HG02623 (cell line): ENCODE measurements at regions not wholly inside any gene's neighbourhood (a gene's known extent, or its start where the extent isn't known, plus 50 kb on each side); places are given as distances from the start of the nearest gene placed in this dataset.
"Not testable (repeated sequence)": the region's sequence is repeated elsewhere in the genome, so short reads cannot be mapped to it uniquely, and the experiment has no call there.

Experiments
- ATAC-seq: cut with Tn5 transposase; IDR thresholded peaks from one replicate; pipeline ENCODE4 v1.9.1; 2021; ENCODE audit warnings: moderate library complexity; ENCODE audit not compliant: unreplicated experiment

DNA sequence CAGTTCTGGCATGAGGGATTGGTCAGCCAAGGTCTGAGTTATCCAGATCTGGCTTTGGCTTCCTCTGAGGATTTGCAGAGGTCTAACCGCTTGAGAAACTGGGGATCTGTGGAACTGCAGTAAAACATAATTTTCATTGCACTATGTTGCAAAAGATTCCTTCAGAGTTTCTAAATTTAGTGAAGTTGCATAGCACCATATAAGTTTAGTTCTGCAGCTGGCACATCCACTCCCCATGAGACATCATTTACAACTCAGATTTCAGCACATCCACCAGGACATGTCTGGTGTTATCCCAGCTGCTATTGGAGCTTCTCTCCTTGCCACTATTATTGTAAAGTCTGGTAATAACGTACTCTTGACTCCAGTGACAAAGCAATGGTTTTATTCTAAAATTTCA, 181.5 kb downstream of the CWF19L2 start:
- no peak for ATAC-seq

DNA sequence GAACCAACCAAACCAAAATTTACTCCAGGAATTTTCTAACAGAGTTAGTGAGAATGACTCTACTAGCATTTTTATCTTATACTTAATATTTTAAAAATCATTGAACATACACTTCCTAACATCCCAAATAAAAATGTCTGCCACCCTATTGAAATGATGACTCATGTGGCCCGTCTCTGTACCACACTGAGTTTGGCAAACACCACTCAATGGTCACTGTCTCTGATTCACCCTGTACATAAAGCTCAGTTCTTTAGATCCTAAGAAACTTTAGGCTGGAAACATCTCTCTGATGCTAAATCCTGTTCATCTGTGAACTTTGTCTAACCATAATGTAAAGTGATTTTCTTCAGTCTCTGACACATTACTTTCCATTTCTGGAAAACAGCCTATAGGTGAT, 182.0 kb downstream of the CWF19L2 start:
- no peak for ATAC-seq

DNA sequence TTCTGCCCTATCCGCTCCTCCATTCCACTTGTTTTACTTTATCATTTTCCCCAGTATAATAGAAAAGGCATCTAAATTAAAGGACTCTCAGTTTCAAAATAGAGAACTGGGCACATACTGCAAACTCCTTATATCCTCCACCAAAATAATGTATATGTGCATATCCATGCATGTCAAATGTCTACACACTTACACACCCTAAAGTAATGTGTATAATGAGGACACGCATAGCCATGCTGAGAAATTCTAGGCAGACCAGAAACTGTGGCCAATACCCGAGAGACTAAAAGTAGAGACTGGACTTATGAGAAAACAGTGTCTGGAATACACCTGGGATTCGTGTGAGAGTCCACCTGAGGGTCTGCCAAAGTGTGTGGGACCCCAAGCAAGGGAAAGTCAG, 183.5 kb downstream of the CWF19L2 start:
- ATAC-seq: no peak

DNA sequence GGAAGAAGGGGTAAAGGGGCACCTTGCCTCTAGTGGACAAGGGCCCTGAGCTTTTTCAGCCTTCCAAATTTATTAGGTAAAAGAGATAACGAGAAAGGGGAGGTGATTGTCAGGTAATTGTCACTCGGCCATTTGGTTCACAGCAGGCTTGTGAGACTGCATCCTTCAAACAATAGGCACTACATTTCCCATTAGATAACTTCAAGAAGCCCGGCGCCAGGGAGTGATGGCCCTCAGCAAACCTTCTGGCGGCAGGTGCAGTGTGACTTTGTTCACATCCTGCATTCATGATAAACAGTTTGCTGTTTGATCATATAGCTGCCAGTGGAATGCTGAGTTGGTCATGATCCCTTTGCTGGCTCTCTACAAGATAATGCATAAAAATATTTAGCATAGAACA, 185.1 kb downstream of the CWF19L2 start:
- ATAC-seq: no peak

DNA sequence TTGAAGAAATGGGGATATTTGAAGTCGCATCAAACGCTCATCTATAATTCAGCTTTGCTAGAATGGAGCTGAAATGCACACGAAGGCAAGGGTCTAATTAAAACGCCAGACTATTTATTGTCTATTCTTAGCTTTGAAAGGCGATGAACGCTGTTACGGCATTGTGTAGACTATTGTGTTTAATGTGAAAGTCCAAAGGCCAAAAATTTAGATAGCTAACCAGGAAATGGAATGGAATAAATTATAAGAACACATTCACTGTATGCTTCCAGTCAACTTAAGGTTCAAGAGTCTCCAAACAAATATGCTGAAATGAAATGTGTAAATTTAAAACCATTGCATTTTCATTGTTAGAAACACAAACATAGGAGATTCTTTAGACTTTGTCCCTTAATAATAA, 186.2 kb downstream of the CWF19L2 start:
- no peak for ATAC-seq

DNA sequence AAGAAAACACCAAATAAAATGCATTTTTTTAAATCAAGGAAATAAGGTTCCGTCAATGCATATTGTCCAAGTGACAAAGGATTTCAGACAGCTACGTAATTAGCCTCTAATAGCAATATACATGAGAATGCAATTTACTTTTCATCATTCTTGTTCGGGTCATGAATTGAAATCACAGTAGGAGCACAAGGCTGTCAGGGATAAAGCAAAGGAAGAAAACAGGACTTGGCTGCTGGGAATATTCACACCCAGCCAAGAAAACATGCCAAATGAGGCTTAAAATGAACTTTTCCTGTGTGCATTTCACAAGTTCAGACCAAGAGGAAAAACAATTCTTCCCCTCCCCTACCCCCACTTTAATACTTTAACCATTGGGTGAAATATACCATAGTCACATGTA, 188.6 kb downstream of the CWF19L2 start:
- ATAC-seq: no peak

DNA sequence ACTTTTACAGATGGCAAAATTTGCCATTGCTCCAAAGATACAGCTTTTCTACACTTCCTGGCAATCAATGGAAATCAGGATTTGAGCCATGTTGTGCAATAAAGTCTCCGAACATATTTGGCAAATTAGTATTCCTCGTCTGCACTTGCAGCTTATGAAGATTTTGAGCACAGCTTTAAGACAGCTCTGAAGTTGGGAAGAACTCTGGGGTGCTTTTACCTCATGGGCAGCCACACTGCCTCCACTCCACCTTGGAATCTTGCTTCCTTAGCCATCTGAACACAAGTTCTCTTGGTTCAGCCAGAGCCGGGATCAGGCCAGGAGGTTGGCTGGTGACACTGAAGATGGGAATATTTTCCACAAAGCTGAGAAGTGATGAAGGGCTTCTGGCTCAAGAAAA, 191.2 kb downstream of the CWF19L2 start:
- no peak for ATAC-seq

DNA sequence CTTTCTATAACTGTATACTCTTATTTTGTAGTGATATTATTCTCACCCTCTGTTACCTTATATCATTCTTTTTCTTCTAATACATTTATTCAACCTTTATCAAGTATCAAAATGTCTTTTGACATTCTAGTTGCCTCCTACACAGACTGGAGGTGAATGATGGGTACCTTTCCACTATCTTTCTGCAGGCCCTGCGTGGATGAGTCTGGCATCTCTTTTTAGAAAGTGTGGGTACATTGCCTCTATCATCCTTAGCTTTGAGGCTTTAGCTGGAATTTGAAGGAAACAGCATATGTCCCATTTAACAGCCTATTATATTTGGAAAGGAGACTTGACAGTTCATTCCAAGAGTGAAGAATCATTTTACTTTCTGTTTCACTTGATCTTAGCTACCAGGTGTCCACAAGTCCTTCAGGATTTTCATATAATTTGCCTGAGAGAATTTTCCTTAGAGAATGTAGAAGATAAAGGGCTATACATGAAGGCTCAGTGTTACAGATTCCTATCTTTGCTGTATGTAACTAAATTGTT, 192.0 kb downstream of the CWF19L2 start:
- ATAC-seq: no peak

DNA sequence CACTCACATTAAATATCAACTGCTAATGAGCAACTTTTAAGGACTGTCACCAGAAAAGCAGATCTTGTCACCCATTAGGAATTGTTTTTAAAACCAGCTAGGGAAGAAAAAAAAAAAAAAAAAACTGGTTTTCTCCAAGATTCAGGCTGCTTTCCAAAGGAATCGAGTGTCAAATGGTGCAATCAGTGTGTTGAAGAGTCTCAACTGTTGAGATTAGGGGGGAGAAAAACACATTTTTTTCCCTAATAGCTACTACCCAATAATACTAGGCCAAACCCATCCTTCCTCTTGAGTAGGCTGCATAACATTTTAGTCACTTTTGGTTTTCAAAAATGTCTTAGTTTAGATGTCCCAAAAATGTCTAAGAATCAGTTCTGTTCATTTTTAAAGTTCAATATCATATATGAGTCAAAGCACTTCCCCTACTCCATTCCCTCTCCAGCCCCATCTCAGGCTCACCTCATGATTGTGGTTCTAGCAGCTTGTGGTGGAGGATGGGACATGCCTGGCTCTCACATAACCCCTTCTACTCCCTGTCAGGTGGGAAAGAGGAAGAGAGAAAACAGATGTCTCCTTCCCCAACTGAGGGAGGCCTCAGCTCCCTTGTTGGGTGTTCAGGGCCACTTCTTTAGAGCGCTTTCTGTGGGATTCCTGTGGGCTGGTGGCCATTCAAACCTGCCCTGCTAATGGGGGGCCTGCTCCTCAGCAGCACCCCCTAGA, 193.6 kb downstream of the CWF19L2 start:
- ATAC-seq: peak; percentile 67

DNA sequence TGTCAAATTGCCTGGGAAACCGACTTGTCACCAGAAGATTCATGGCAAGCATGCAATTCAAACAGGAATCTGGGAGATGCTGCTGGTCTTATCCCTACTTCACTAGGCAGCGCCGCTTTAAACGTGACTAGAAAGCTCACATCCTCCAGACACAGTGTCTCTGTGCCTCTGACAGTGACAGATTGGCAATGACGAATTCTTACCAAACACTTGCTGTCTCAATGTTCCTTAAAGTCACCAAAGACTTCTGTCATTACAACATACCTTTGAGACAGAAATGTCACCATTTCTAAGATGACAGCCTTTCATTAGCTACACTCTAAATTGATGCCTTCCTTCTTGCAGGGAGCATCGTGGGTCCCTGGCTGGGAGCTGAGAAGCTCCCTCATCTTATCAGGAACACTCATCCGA, 197.8 kb downstream of the CWF19L2 start:
- ATAC-seq: no peak

DNA sequence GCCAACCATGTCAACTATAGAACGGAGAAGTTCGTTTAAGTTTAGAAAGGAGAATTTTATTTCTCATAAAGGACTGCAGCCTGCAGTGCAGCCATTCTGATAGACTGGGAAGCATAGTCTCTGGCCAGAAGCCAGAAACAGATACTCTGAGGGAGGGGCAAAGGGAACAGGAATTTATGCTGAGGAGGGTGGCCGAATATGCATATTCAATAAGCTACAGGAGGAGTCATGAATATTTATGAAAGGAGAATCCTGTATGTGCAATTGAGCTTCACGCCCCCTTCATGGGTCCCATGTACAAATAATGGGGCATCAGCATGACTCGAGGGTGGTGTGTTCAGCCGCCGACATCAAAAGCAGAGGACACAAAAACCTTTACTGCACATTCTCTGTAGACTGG, 199.9 kb downstream of the CWF19L2 start:
- ATAC-seq: no peak

DNA sequence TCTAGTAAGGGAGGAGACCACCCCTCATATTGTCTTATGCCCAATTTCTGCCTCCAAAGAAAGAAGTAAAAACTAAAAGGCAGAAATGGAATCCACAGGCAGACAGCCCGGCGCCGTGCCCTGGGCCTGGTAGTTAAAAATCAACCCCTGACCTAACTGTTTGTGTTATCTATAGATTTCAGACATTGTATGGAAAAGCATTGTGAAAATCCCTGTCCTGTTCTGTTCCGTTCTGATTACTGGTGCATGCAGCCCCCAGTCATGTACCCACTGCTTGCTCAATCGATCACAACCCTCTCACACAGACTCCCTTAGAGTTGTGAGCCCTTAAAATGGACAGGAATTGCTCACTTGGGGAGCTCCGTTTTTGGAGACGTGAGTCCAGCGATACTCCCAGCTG, 204.0 kb downstream of the CWF19L2 start:
- not testable (repeated sequence) for ATAC-seq

DNA sequence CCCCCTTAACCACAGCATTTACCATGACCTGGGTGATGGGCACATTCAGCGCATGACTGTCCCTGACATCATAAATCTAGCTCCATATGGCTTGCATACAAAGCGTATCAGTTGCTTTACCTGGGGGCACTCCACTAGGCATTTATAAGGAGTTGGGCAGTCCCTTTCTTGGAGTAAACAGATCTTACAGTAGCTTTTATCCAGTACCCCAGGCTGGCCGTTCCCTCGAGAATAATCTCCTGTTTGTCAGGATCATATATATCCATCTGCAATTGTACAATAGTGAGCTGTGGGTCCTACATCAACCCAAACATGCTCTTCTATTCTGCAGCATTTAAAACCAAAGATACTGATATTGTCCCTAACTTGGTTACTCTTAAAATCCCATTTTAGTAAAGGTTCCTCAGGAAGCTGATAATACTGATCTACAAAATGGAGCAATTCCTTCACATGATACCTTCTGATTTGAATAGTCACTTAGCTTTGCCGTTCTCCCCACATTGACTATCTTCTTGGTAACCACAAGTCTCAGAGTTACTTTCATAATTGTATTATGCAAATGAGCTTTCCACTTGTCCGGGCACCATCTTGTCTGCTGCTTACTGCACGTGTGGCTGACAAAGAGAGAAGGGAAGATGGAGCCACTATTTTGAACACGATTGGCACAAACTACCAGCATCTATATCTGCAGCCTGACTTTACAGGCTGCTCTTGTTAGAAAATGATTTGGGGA, 205.0 kb downstream of the CWF19L2 start:
- peak; percentile 73 for ATAC-seq

DNA sequence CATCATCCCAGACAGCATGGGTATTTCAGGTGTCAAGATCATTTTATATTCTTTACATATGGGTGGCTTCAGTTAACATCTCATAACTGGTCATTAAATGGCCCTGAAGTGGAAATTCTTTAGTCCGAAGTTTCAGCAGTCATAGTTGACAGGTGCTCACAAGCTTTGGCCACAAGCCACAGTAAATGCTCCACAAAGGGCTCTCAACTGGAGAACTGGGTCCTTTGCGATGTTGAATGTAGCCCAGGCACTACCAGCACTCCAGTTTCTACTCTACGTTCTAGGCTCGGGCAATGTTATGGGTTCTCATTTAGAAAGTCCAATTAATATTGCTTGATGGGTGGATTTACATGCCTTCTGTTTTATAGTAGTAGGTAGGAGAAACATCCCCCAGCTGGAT, 206.3 kb downstream of the CWF19L2 start:
- ATAC-seq: no peak

DNA sequence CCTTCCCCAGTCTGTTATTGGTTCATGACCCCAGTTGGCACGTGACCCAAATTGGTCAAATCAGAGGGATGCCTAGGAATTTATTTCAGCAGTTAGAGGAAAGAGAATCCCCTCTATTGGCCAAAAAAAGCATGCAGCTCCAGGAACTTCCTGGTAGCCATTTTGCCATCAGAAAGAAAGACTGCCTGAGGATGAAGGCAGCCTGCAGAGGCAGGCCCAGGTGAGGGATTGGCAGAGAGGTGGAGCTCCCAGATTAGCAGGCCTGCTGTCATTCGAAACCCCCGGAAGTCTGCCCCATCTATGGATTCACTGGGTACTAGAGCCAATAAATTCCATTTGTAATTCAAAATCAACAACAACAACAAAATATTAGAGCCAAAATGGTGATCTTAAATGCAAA, 207.6 kb downstream of the CWF19L2 start:
- no peak for ATAC-seq

DNA sequence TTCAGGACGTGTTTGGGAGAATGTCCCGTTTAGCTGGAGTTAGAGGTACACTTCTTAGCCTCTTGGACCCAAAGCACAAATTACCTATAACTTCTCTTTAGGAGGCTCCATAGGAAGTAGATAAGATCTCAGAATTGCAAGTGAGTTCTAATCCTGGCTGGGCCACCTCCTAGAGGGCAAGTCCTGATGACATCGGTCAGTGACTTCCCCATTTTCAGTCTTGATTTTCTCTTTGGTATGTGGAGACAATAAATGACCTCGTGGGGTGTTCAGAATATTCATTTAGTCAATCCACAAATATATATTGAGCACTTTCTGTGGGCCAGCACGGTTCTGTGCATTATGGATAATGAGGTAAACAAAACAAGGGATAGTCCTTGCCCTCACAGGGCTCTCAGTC, 208.6 kb downstream of the CWF19L2 start:
- ATAC-seq: no peak

DNA sequence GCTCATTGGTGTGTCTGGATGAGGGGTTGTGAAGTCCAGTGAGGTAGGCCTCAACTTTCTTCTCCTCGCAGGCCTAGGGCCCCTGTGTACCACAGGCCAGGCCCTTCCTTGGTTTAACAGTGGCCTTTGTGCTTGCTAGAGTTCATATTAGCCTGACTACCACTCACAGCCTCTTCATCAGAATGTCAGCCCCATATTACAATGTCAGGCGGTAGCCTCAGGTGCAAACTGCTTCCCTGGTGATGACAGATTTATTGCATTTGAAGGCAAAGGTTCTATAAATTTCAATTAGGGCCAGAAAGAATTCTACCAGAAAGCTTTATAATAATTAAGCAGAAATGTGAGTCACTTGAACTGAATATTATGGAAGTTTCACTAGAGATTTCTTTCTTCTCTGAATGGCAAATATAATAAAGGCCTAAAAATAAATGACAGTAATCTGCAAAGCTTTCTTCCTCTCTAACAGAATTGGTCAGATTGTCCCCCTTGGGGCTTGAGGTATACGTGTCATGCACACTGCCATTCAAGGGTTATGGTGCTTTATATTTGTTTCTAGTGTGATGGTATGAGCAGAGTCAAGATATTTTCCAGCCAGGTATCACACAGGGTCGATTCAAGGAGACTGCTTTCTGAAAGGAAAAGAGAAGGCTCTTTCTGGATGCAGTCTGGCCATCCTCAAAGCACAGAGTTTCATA, 210.3 kb downstream of the CWF19L2 start:
- no peak for ATAC-seq

DNA sequence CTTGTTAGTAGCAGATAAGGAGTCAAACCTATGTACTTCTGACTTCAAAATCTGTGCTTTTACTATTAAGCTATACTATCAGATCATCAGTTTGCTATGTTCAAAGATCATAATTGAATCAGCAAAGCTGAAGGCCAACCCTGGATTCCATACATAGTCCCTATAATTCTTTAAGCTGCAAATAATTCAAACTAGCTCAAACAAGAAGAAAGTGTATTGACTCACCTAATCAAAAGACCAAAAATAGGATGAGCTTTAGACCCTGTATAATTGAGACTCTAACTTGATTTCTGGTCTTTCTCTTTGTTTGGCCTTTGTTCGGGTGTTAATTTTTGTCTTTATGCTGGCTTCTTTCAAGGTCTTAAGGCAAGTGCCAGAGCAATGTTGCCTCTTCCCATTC, 213.7 kb downstream of the CWF19L2 start:
- no peak for ATAC-seq

DNA sequence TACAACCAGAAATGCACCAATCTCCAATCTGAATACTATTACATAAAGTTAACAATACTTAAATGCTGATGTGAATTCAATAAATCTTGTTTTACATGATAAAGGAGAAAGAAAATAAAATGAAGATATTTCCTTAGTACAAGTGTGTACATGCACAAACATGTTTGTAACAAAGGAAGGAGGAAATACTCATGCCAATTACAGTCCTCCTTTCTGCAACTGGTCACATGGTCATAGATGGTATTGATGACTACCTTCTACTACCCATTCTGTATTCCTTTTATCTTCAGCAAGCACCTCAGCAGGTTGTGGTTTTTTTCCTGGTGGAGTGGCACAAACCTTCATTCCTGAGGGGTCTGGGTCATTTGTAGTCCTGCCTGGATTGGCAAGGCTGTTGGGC, 214.2 kb upstream of the GUCY1A2 start:
- no peak for ATAC-seq

DNA sequence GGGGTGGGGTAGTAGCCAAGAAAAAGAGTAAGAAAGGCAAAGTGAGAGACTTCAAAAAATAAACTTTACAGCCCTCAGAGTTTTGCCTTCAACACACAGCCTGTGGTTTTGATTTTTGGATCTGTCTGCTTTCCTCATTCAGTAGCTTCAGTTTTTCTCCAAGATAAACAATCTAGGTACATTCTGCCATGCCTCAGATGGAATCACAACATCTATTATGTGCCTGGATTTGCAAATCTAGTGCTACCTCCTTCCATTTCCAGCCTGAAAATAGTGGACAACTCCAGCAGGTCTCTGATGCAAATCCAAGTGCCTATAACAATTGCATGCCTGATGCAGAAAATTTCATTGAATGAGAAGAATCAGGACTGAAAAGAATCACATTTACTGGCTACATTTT, 206.6 kb upstream of the GUCY1A2 start:
- no peak for ATAC-seq

DNA sequence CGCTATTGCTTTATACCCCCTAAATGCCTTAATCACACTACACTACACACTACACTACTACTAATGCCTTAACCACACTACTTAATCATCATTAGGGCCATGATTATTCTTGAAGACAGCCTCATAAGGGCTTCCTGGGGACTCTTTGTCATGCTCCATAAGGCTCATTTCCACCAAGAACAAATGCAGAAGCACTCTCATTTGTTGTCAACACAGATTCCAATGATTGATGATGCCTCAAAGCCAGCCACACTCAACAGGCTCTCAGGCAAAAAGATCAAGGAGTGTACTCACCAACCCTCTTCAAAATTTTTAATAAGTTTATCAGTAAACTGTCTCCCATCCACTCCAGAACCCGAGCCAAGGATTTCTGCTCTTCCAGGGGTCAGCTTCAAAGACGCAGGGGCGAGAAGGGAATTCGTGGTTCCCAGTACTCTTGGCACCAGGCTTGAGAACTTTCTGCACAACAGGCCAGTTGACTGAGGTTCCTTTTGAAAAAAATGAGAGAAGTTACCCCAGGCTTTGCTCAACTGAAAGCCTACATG, 204.7 kb upstream of the GUCY1A2 start:
- ATAC-seq: no peak

DNA sequence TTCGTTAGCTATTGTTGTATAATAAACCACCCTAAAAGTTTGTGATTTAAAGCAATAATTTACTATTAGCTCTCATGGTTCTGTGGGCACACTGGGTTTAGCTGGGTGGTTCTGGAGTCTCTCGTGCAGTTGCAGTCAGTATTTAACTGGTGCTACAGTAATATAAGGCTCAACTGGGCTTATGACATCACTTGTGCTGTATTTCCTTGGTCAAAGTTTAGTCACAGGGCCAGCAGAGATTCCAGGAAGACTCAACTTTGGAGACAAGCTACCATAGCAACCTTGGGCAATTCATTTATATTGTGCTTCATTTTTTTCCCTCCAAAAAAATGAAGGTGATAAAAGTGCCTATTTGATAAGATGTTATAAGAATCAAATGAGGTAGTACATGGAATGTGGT, 204.2 kb upstream of the GUCY1A2 start:
- no peak for ATAC-seq
